Endodermal cell (in vitro differentiated cells): ENCODE measurements at regions not wholly inside any gene's neighbourhood (a gene's known extent, or its start where the extent isn't known, plus 50 kb on each side); places are given as distances from the start of the nearest gene placed in this dataset.

Experiments used
- DNase-seq: peaks from one replicate; pipeline ENCODE4 v3.0.0-alpha.2; 2017
- H3K27ac ChIP-seq: 2 replicates; pipeline ENCODE4 v1.5.1; 2013; ENCODE audit warnings: mild to moderate bottlenecking, low read depth, low read length, moderate library complexity
- H3K27me3 ChIP-seq: 2 replicates; pipeline ENCODE4 v1.6.1; 2013; ENCODE audit warnings: mild to moderate bottlenecking, low read length, moderate library complexity; ENCODE audit not compliant: insufficient read depth, control insufficient read depth, poor library complexity, severe bottlenecking
- H3K36me3 ChIP-seq: 2 replicates; pipeline ENCODE4 v1.7.0; 2013; ENCODE audit warnings: mild to moderate bottlenecking, low read length, moderate library complexity; ENCODE audit not compliant: control insufficient read depth, insufficient read depth
- H3K4me1 ChIP-seq: one replicate; pipeline ENCODE4 v1.7.0; 2013; ENCODE audit warnings: low read length; ENCODE audit not compliant: control insufficient read depth, insufficient read depth
- H3K4me3 ChIP-seq: 2 replicates; pipeline ENCODE4 v1.5.1; 2013; ENCODE audit warnings: mild to moderate bottlenecking, low read length, moderate library complexity
- H3K9ac ChIP-seq: 2 replicates; pipeline ENCODE4 v1.6.1; 2013; ENCODE audit warnings: mild to moderate bottlenecking, low read length, moderate library complexity; ENCODE audit not compliant: poor library complexity, severe bottlenecking; ENCODE audit errors: extremely low read depth
- H3K9me3 ChIP-seq: 2 replicates; pipeline ENCODE4 v1.6.1; 2013; ENCODE audit warnings: mild to moderate bottlenecking, low read length, moderate library complexity; ENCODE audit not compliant: control insufficient read depth
- H3K27ac Mint-ChIP-seq: 2 replicates; pipeline ENCODE4 v1.8.0; 2020; ENCODE audit warnings: mixed read lengths
- H3K27me3 Mint-ChIP-seq: 2 replicates; pipeline ENCODE4 v1.8.0; 2021; ENCODE audit warnings: mild to moderate bottlenecking, mixed read lengths; ENCODE audit not compliant: insufficient read depth
- H3K36me3 Mint-ChIP-seq: 2 replicates; pipeline ENCODE4 v1.8.0; 2020; ENCODE audit warnings: low read depth, mixed read lengths
- H3K4me1 Mint-ChIP-seq: 2 replicates; pipeline ENCODE4 v1.8.0; 2020; ENCODE audit warnings: mixed read lengths
- H3K4me3 Mint-ChIP-seq: 2 replicates; pipeline ENCODE4 v1.8.0; 2020; ENCODE audit warnings: mild to moderate bottlenecking, moderate library complexity, mixed read lengths
- H3K9me3 Mint-ChIP-seq: 2 replicates; pipeline ENCODE4 v1.8.0; 2020; ENCODE audit warnings: mild to moderate bottlenecking, mixed read lengths
- CTCF ChIP-seq: fragments of 200-600 bp; sonication (generic); conservative IDR thresholded peaks from 2 replicates; pipeline ENCODE4 v1.5.0; 2021; ENCODE audit warnings: antibody characterized with exemption, mild to moderate bottlenecking
- WGBS, 2 experiments: methylation state at CpG; one replicate each; pipeline versions ENCODE4 v1.1.5 to v1.1.7; 2013; ENCODE audit warnings: missing lambda C conversion rate in 2 of 2, mixed read lengths in 1 of 2; ENCODE audit not compliant: insufficient coverage in 1 of 2, insufficient read length in 1 of 2; 5-methylcytosine and 5-hydroxymethylcytosine counted together

- no peak for DNase-seq
- no peaks in the 10 kb centered on the region for H3K27me3 Mint-ChIP-seq
- H3K9me3 Mint-ChIP-seq = no peaks in the 10 kb centered on the region
Measured at GRCh38 chr3:161576311-161576710, 79.7 kb downstream of the OTOL1 start.

GRCh38 chr3:161576714-161577510, 80.3 kb downstream of the OTOL1 start:
- DNase-seq = no peak
- H3K4me3 Mint-ChIP-seq = no peak overlapping the region
- H3K9ac ChIP-seq = no peak overlapping the region
- TF ChIP-seq CTCF = no peak
- WGBS, 2 experiments = 90 to 92% methylated on average over 7 to 9 of the region's 9 CpGs
- H3K9me3 ChIP-seq = no peaks in the 10 kb centered on the region
- H3K4me1 Mint-ChIP-seq = peaks cover 7% of the 10 kb centered on the region
- H3K27ac Mint-ChIP-seq = no peak overlapping the region
- H3K27me3 Mint-ChIP-seq = no peaks in the 10 kb centered on the region
- H3K36me3 Mint-ChIP-seq = no peaks in the 10 kb centered on the region
- H3K4me3 ChIP-seq = no peak overlapping the region
- H3K27ac ChIP-seq = no peak overlapping the region
- no peaks in the 10 kb centered on the region for H3K36me3 ChIP-seq
- H3K4me1 ChIP-seq = no peaks in the 10 kb centered on the region
- H3K27me3 ChIP-seq = no peaks in the 10 kb centered on the region
- no peaks in the 10 kb centered on the region for H3K9me3 Mint-ChIP-seq

More at GRCh38 chr3:161576311-161576710, 79.7 kb downstream of the OTOL1 start:
- no peaks in the 10 kb centered on the region for H3K27me3 ChIP-seq
- no peak for TF ChIP-seq CTCF
- H3K4me3 ChIP-seq = no peak overlapping the region
- no peaks in the 10 kb centered on the region for H3K9me3 ChIP-seq
- no peaks in the 10 kb centered on the region for H3K4me1 ChIP-seq
- H3K9ac ChIP-seq = no peak overlapping the region
- WGBS, 2 experiments = 92% methylated on average over 2 of the region's 2 CpGs; no CpG with 5 or more reads in 1 of the 2 experiments
- H3K27ac Mint-ChIP-seq = no peak overlapping the region
- no peaks in the 10 kb centered on the region for H3K36me3 ChIP-seq
- peaks cover 7% of the 10 kb centered on the region for H3K4me1 Mint-ChIP-seq
- H3K4me3 Mint-ChIP-seq = no peak overlapping the region
- no peaks in the 10 kb centered on the region for H3K36me3 Mint-ChIP-seq
- peak overlapping the region; percentile 53 for H3K27ac ChIP-seq

- Mint-ChIP-seq H3K4me3 (no peak overlapping the region), H3K4me1 (peaks cover 13% of the 10 kb centered on the region)
- no peak overlapping the region for H3K4me3 ChIP-seq
Measured at GRCh38 chr3:161577662-161578061, 81.1 kb downstream of the OTOL1 start.

More at GRCh38 chr3:161577662-161578061, 81.1 kb downstream of the OTOL1 start:
- H3K36me3 ChIP-seq = no peaks in the 10 kb centered on the region
- no peak overlapping the region for H3K27ac Mint-ChIP-seq
- no peaks in the 10 kb centered on the region for H3K27me3 Mint-ChIP-seq
- no peak for TF ChIP-seq CTCF
- H3K9me3 ChIP-seq = no peaks in the 10 kb centered on the region
- no peaks in the 10 kb centered on the region for H3K27me3 ChIP-seq
- H3K4me1 ChIP-seq = no peaks in the 10 kb centered on the region
- no peak for DNase-seq
- no peaks in the 10 kb centered on the region for H3K9me3 Mint-ChIP-seq
- H3K9ac ChIP-seq = no peak overlapping the region
- no peaks in the 10 kb centered on the region for H3K36me3 Mint-ChIP-seq
- no peak overlapping the region for H3K27ac ChIP-seq
- 0% methylated on average over 1 of the region's 1 CpG for WGBS, 2 experiments
